Loucy (cell line): ENCODE measurements at regions not wholly inside any gene's neighbourhood (a gene's known extent, or its start where the extent isn't known, plus 50 kb on each side); places are given as distances from the start of the nearest gene placed in this dataset.

Source experiments
- H2AFZ ChIP-seq: fragments of 200-600 bp; sonication (generic); 2 replicates; pipeline ENCODE4 v1.6.0; 2016; ENCODE audit warnings: antibody characterized with exemption, mild to moderate bottlenecking, low read length, moderate library complexity
- H3F3A ChIP-seq: fragments of 200-600 bp; 2 replicates; pipeline ENCODE4 v1.6.0; 2016; ENCODE audit warnings: antibody characterized with exemption, low read depth, mild to moderate bottlenecking
- H3K27me3 ChIP-seq: fragments of 200-600 bp; sonication (generic); 2 replicates; pipeline ENCODE4 v1.6.1; 2014; ENCODE audit warnings: low read length, mild to moderate bottlenecking; ENCODE audit not compliant: insufficient read depth, poor library complexity, severe bottlenecking
- H3K36me3 ChIP-seq: fragments of 200-600 bp; sonication (generic); 2 replicates; pipeline ENCODE4 v1.6.1; 2016; ENCODE audit warnings: low read length; ENCODE audit not compliant: insufficient read depth
- H3K4me1 ChIP-seq: fragments of 200-600 bp; sonication (generic); 2 replicates; pipeline ENCODE4 v1.5.1; 2014; ENCODE audit warnings: low read length, mild to moderate bottlenecking; ENCODE audit not compliant: insufficient read depth, poor library complexity, severe bottlenecking
- H3K4me2 ChIP-seq: fragments of 200-600 bp; sonication (generic); 2 replicates; pipeline ENCODE4 v1.6.0; 2014; ENCODE audit warnings: antibody characterized with exemption, low read length, low read depth, mild to moderate bottlenecking; ENCODE audit not compliant: poor library complexity, severe bottlenecking
- H3K4me3 ChIP-seq: fragments of 200-600 bp; sonication (generic); 2 replicates; pipeline ENCODE4 v1.5.1; 2014; ENCODE audit warnings: low read length, mild to moderate bottlenecking, mixed read lengths; ENCODE audit not compliant: poor library complexity, severe bottlenecking
- H3K79me2 ChIP-seq: fragments of 200-600 bp; sonication (generic); 2 replicates; pipeline ENCODE4 v1.6.1; 2014; ENCODE audit warnings: low read length; ENCODE audit not compliant: insufficient read depth
- H3K9ac ChIP-seq: fragments of 200-600 bp; sonication (generic); 2 replicates; pipeline ENCODE4 v1.6.0; 2014; ENCODE audit warnings: mild to moderate bottlenecking, low read depth, low read length, moderate library complexity; ENCODE audit not compliant: poor library complexity, severe bottlenecking
- H3K9me2 ChIP-seq: fragments of 200-600 bp; sonication (generic); replicated peaks from 2 replicates; pipeline ENCODE4 v1.6.1; 2016; ENCODE audit warnings: low read depth, low read length, mixed read lengths
- H3K9me3 ChIP-seq: fragments of 200-600 bp; sonication (generic); 2 replicates; pipeline ENCODE4 v1.6.1; 2014; ENCODE audit warnings: mild to moderate bottlenecking, antibody characterized with exemption, low read length, low read depth; ENCODE audit not compliant: insufficient read depth
- H4K20me1 ChIP-seq: fragments of 200-600 bp; sonication (generic); 2 replicates; pipeline ENCODE4 v1.6.0; 2014; ENCODE audit warnings: antibody characterized with exemption, low read length, mild to moderate bottlenecking; ENCODE audit not compliant: insufficient read depth, poor library complexity, severe bottlenecking
- EZH2phosphoT487 ChIP-seq: fragments of 200-600 bp; IDR thresholded peaks from 2 replicates; pipeline ENCODE4 v1.6.1; 2018; ENCODE audit warnings: antibody characterized with exemption, mild to moderate bottlenecking, moderate library complexity, borderline replicate concordance
- TF ChIP-seq, protein P1 (sequence below): fragments of 200-600 bp; sonication (generic); conservative IDR thresholded peaks from 2 replicates; pipeline ENCODE4 v1.5.1; 2014; ENCODE audit warnings: mild to moderate bottlenecking, antibody characterized with exemption, low read length

GRCh38 chr1:4494027-4494426 is 160.4 kb upstream of the AJAP1 start:
- H3K4me2 ChIP-seq = no peak overlapping the region
- no peaks in the 10 kb centered on the region for H3K27me3 ChIP-seq
- no peaks in the 10 kb centered on the region for H3F3A ChIP-seq
- no peak overlapping the region for H3K4me3 ChIP-seq
- H3K9ac ChIP-seq = no peak overlapping the region
- no peaks in the 10 kb centered on the region for H4K20me1 ChIP-seq
- no peaks in the 10 kb centered on the region for H3K79me2 ChIP-seq
- no peaks in the 10 kb centered on the region for H3K4me1 ChIP-seq
- no peaks in the 10 kb centered on the region for H3K9me2 ChIP-seq
- no peaks in the 10 kb centered on the region for H3K36me3 ChIP-seq
- TF ChIP-seq, protein P1, sequence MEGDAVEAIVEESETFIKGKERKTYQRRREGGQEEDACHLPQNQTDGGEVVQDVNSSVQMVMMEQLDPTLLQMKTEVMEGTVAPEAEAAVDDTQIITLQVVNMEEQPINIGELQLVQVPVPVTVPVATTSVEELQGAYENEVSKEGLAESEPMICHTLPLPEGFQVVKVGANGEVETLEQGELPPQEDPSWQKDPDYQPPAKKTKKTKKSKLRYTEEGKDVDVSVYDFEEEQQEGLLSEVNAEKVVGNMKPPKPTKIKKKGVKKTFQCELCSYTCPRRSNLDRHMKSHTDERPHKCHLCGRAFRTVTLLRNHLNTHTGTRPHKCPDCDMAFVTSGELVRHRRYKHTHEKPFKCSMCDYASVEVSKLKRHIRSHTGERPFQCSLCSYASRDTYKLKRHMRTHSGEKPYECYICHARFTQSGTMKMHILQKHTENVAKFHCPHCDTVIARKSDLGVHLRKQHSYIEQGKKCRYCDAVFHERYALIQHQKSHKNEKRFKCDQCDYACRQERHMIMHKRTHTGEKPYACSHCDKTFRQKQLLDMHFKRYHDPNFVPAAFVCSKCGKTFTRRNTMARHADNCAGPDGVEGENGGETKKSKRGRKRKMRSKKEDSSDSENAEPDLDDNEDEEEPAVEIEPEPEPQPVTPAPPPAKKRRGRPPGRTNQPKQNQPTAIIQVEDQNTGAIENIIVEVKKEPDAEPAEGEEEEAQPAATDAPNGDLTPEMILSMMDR = no peak
- TF ChIP-seq EZH2phosphoT487 = no peak
- no peak overlapping the region for H2AFZ ChIP-seq
- no peaks in the 10 kb centered on the region; the same call in 1 of the 2 replicates for H3K9me3 ChIP-seq

DNA sequence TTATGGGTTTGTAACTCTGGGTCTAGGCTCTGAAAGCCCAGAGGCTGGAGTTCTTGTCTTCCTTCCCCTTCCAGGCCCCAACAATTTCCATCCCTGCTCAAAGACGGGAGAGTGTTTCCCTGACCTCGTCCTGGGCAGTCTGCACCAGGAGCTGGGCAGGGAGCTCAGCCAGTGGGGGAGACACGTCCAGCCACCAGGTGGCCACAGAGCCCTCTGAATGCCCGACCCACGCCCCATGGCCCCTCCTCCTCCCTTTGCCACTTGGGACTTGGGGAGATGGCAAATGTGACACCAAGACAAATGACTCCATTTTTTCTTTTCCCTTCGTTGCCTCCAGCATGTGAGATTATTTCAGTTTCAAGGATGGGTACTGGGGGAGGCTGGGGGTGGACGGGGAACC is 159.9 kb upstream of the AJAP1 start:
- no peaks in the 10 kb centered on the region for H3K4me1 ChIP-seq
- no peak overlapping the region for H3K4me2 ChIP-seq

DNA sequence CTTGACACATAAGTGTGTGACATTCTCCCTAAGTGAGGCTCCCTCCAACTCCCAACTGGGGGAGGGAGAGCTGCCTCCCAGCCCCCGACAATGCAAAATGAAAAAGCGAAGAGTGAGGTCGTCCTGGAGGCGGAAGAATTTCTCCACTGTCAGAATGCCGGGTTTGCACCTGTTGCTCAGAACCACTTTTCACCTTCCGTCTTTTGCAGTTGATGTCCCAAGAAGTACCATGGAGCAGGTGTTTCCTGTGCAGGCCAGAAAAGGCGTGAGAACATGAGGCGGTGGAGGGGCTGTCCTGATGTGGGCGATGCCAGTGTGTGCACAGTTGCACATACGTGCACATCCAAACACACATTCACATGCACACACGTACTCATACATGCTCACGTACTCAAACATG is 158.6 kb upstream of the AJAP1 start:
- Histone ChIP-seq H4K20me1 (no peaks in the 10 kb centered on the region), H3K4me3 (no peak overlapping the region), H3K9me3 (peaks cover under 1% of the 10 kb centered on the region; the same call in 1 of the 2 replicates), H3K79me2 (no peaks in the 10 kb centered on the region), H3K9me2 (no peaks in the 10 kb centered on the region), H3K4me2 (no peak overlapping the region), H3K27me3 (no peaks in the 10 kb centered on the region), H3F3A (no peaks in the 10 kb centered on the region), H3K9ac (no peak overlapping the region), H2AFZ (no peak overlapping the region), H3K36me3 (no peaks in the 10 kb centered on the region), H3K4me1 (no peaks in the 10 kb centered on the region)
- TF ChIP-seq, protein P1 = no peak
- TF ChIP-seq EZH2phosphoT487 = no peak

More for the DNA sequence above, 159.9 kb upstream of the AJAP1 start:
- no peak for TF ChIP-seq EZH2phosphoT487
- TF ChIP-seq, protein P1 = no peak
- no peak overlapping the region for H2AFZ ChIP-seq
- H3K4me3 ChIP-seq = no peak overlapping the region
- H3K9ac ChIP-seq = no peak overlapping the region
- no peaks in the 10 kb centered on the region for H4K20me1 ChIP-seq
- H3F3A ChIP-seq = no peaks in the 10 kb centered on the region
- no peaks in the 10 kb centered on the region; the same call in 1 of the 2 replicates for H3K9me3 ChIP-seq
- no peaks in the 10 kb centered on the region for H3K9me2 ChIP-seq
- no peaks in the 10 kb centered on the region for H3K36me3 ChIP-seq
- H3K79me2 ChIP-seq = no peaks in the 10 kb centered on the region
- no peaks in the 10 kb centered on the region for H3K27me3 ChIP-seq
